ENCODE measurements at regions not wholly inside any gene's neighbourhood (a gene's known extent, or its start where the extent isn't known, plus 50 kb on each side); places are given as distances from the start of the nearest gene placed in this dataset.

DNA sequence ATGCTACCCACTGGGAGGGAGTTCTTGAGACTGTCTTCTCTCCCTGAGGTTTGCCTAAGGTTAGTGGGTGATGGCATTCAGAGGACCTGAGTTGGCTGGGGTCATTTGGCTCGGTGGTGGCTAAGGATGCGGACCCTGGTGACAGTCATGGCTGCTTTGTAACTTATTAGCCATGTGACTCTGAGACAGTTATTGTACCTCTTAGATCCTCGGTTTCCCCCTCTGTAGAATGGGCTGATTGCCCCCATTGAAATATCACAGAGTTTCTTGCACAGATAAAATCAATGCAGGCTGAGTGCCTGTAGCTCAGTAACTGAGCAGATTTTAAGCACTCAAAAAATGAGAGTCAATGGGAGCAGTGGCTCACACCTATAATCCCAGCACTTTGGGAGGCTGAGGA lies 96.7 kb upstream of the MED13L start:
- TF ChIP-seq SMC3 (IDR thresholded peaks at IDR 0.05; ENCODE audit: low read depth, low read length) = no peak
- TF ChIP-seq POLR2A (IDR thresholded peaks at IDR 0.05; ENCODE audit: low read depth, low read length) = no peak
- TF ChIP-seq, protein P1, sequence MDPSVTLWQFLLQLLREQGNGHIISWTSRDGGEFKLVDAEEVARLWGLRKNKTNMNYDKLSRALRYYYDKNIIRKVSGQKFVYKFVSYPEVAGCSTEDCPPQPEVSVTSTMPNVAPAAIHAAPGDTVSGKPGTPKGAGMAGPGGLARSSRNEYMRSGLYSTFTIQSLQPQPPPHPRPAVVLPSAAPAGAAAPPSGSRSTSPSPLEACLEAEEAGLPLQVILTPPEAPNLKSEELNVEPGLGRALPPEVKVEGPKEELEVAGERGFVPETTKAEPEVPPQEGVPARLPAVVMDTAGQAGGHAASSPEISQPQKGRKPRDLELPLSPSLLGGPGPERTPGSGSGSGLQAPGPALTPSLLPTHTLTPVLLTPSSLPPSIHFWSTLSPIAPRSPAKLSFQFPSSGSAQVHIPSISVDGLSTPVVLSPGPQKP (IDR thresholded peaks at IDR 0.05; ENCODE audit: borderline replicate concordance, low read depth, low read length) = no peak
- TF ChIP-seq, protein P2, sequence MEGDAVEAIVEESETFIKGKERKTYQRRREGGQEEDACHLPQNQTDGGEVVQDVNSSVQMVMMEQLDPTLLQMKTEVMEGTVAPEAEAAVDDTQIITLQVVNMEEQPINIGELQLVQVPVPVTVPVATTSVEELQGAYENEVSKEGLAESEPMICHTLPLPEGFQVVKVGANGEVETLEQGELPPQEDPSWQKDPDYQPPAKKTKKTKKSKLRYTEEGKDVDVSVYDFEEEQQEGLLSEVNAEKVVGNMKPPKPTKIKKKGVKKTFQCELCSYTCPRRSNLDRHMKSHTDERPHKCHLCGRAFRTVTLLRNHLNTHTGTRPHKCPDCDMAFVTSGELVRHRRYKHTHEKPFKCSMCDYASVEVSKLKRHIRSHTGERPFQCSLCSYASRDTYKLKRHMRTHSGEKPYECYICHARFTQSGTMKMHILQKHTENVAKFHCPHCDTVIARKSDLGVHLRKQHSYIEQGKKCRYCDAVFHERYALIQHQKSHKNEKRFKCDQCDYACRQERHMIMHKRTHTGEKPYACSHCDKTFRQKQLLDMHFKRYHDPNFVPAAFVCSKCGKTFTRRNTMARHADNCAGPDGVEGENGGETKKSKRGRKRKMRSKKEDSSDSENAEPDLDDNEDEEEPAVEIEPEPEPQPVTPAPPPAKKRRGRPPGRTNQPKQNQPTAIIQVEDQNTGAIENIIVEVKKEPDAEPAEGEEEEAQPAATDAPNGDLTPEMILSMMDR (conservative IDR thresholded peaks at IDR 0.05; ENCODE audit: low read depth, low read length) = no peak

Measured in IMR-90 (cell line).